ENCODE measurements at regions not wholly inside any gene's neighbourhood (a gene's known extent, or its start where the extent isn't known, plus 50 kb on each side); places are given as distances from the start of the nearest gene placed in this dataset.

GRCh38 chr6:137810554-137811120 is 56.4 kb upstream of the TNFAIP3 start:
- CTCF ChIA-PET (ENCODE audit: partially characterized antibody): interaction anchor here (1.6 to 3.7 kb wide), 2 partner anchors 11 to 15 kb away, joined by 5 to 30 read pairs; no protein-coding TSS in a partner anchor

More at GRCh38 chr6:137810554-137811120, 56.4 kb upstream of the TNFAIP3 start:
- Histone ChIP-seq H3K4me1 (replicated peaks in 1 of 4; ENCODE audit: control insufficient read depth in 3 of 4, insufficient read depth in 4 of 4, low read length in 3 of 4) (peaks cover 0 to 3% (median 0%) of the 10 kb centered on the region in 4 experiments; a peak in 1 of 7 replicates), H3K4me3 (ENCODE audit: extremely low read depth in 1 of 4, insufficient read depth in 2 of 4, low read depth in 3 of 4, low read length in 4 of 4) (no peak overlapping the region), H2AK5ac (ENCODE audit: low read depth, low read length) (no peak overlapping the region), H2BK5ac (ENCODE audit: low read depth, low read length) (no peak overlapping the region), H2BK120ac (replicated peaks; ENCODE audit: low read depth, low read length) (no peak overlapping the region), H4K8ac (ENCODE audit: extremely low read depth, insufficient read depth, low read length) (no peak overlapping the region), H3K14ac (ENCODE audit: insufficient read length) (no peak overlapping the region), H4K20me1 (replicated peaks in 1 of 2; ENCODE audit: control insufficient read depth in 1 of 2, insufficient read depth in 2 of 2, low read length in 2 of 2) (no peaks in the 10 kb centered on the region), H4K5ac (ENCODE audit: insufficient read length, low read depth, low read length) (no peak overlapping the region), H3K36me3 (ENCODE audit: control insufficient read depth in 2 of 4, insufficient read depth in 4 of 4, low read length in 3 of 4) (no peaks in the 10 kb centered on the region), H2AFZ (ENCODE audit: low read length) (no peak overlapping the region), H3K56ac (replicated peaks; ENCODE audit: insufficient read length, low read depth, low read length) (no peak overlapping the region), H2BK20ac (ENCODE audit: low read length) (no peak overlapping the region), H3K18ac (ENCODE audit: extremely low read depth, low read length) (no peak overlapping the region), H3K23ac (ENCODE audit: insufficient read length) (no peak overlapping the region), H3K23me2 (ENCODE audit: low read depth, low read length) (no peaks in the 10 kb centered on the region), H3K27me3 (replicated peaks in 1 of 4; ENCODE audit: control insufficient read depth in 3 of 4, extremely low read depth in 1 of 4, insufficient read depth in 3 of 4, low read length in 3 of 4) (no peaks in the 10 kb centered on the region), H2BK12ac (ENCODE audit: low read depth, low read length) (no peak overlapping the region), H3K4ac (replicated peaks; ENCODE audit: insufficient read length, low read depth, low read length) (no peak overlapping the region), H3K79me1 (ENCODE audit: low read depth, low read length) (no peaks in the 10 kb centered on the region), H3K4me2 (ENCODE audit: insufficient read depth in 1 of 2, low read depth in 2 of 2, low read length in 2 of 2) (no peak overlapping the region), H4K91ac (replicated peaks; ENCODE audit: insufficient read length, low read length) (no peak overlapping the region), H3K9ac (replicated peaks in 1 of 4; ENCODE audit: extremely low read depth in 1 of 4, low read depth in 3 of 4, low read length in 3 of 4) (no peak overlapping the region), H3K9me3 (ENCODE audit: insufficient read depth in 2 of 2, low read depth in 1 of 2, low read length in 1 of 2) (no peaks in the 10 kb centered on the region), H3K79me2 (ENCODE audit: control insufficient read depth in 1 of 2, insufficient read depth in 2 of 2, low read length in 2 of 2) (no peaks in the 10 kb centered on the region), H3K27ac (ENCODE audit: low read depth, low read length) (no peak overlapping the region), H2BK15ac (ENCODE audit: low read length) (no peak overlapping the region)
- POLR2A ChIA-PET (ENCODE audit: partially characterized antibody): no interaction called here
- WGBS, 2 experiments (ENCODE audit: extremely low coverage in 1 of 2, insufficient coverage in 1 of 2, insufficient read length in 1 of 2, insufficient replicate concordance in 2 of 2, low coverage in 1 of 2, low lambda C conversion rate in 2 of 2, missing lambda C conversion rate in 1 of 2): 94% methylated on average over 4 of the region's 4 CpGs; no CpG with 5 or more reads in 1 of the 2 experiments
- DNase-seq (ENCODE audit: low read depth in 1 of 2, low spot score in 2 of 2) (no peak), FAIRE-seq (no peak)
- no peak for TF ChIP-seq JUND (IDR thresholded peaks at IDR 0.05; ENCODE audit: low read length)
- no peak for TF ChIP-seq SUZ12 (IDR thresholded peaks at IDR 0.05; ENCODE audit: low read length)
- TF ChIP-seq NANOG (IDR thresholded peaks at IDR 0.05; ENCODE audit: insufficient read depth, low read depth, low read length, poor library complexity, severe bottlenecking): no peak
- no peak for TF ChIP-seq GTF2F1 (IDR thresholded peaks at IDR 0.05; ENCODE audit: borderline replicate concordance, low read depth, low read length)
- TF ChIP-seq BACH1 (IDR thresholded peaks at IDR 0.05; ENCODE audit: low read length): no peak
- TF ChIP-seq ASH2L (IDR thresholded peaks at IDR 0.05; ENCODE audit: low read length): no peak
- TF ChIP-seq KDM1A (IDR thresholded peaks at IDR 0.05; ENCODE audit: borderline replicate concordance, low read length): no peak
- TF ChIP-seq TEAD4 (IDR thresholded peaks at IDR 0.05; ENCODE audit: low read depth, low read length): no peak
- TF ChIP-seq SP4 (IDR thresholded peaks at IDR 0.05; ENCODE audit: low read length): no peak

All from H1 (cell line).